ENCODE measurements at regions not wholly inside any gene's neighbourhood (a gene's known extent, or its start where the extent isn't known, plus 50 kb on each side); places are given as distances from the start of the nearest gene placed in this dataset.

- Histone ChIP-seq H3K36me3 (ENCODE audit: control insufficient read depth in 1 of 2, insufficient read depth in 2 of 2, low read length in 2 of 2) (no peaks in the 10 kb centered on the region), H3K79me2 (ENCODE audit: insufficient read depth, low read length) (no peaks in the 10 kb centered on the region), H2AFZ (ENCODE audit: low read depth, low read length, poor library complexity, severe bottlenecking) (no peak overlapping the region), H3K4me2 (ENCODE audit: low read length) (no peak overlapping the region), H3K27me3 (ENCODE audit: insufficient read depth, low read length) (no peaks in the 10 kb centered on the region), H3K9ac (ENCODE audit: low read length) (no peak overlapping the region), H3K4me3 (replicated peaks in 1 of 2; ENCODE audit: low read depth in 1 of 2, low read length in 2 of 2) (no peak overlapping the region), H4K20me1 (ENCODE audit: insufficient read depth) (no peaks in the 10 kb centered on the region), H3K9me3 (ENCODE audit: control insufficient read depth in 1 of 2, insufficient read depth in 1 of 2, low read depth in 1 of 2, low read length in 2 of 2) (no peaks in the 10 kb centered on the region), H3K4me1 (ENCODE audit: control insufficient read depth in 1 of 2, insufficient read depth in 2 of 2, low read length in 2 of 2) (no peaks in the 10 kb centered on the region), H3K9me2 (ENCODE audit: insufficient read depth) (no peaks in the 10 kb centered on the region), H3K27ac (ENCODE audit: low read depth, low read length) (no peak overlapping the region)
- ATAC-seq (no peak), DNase-seq (ENCODE audit: low read depth, low spot score) (no peak)
- TF ChIP-seq EZH2 (IDR thresholded peaks at IDR 0.05), result no peak
- ChIA-PET POLR2A (no interaction called here), RAD21 (ENCODE audit: low non-redundant PET in 1 of 2, low total read pairs in 2 of 2, uncharacterized antibody in 2 of 2, unreplicated experiment in 2 of 2) (interaction anchor here in 1 of 2 experiments (0.8 kb wide), 1 partner anchor 10 kb away, joined by 3 read pairs; no protein-coding TSS in a partner anchor), CTCF (interaction anchor here (1.7 to 3.3 kb wide), 3 partner anchors 9 to 16 kb away, joined by 6 to 10 read pairs (median 8); no protein-coding TSS in a partner anchor)
- intact Hi-C loops (cut with micrococcal nuclease), result no loop called here
- BruUV-seq (replicated peaks), result no TSS peak
Measured at GRCh38 chr1:18565321-18565720, 65.3 kb upstream of the PAX7 start.

DNA sequence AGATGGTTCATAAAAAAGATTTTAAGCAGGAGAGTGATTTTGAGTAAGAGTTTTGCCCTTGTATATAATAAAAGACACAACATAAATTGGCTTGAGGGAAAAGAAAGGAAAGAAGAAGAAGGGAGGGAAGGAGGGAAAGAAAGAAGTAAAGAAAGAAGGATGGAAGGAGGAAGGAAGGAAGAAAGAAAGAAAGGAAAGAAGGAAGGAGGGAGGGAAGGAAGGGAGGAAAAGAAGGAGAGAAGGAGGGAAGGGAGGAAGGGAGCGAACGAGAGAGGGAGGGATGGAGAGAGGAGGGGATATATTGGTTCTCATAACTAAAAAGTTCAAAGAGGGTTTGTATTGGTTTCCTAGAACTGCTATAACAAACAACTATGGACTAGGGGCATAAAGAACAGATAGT, 62.2 kb upstream of the PAX7 start:
- H3K36me3 ChIP-seq (ENCODE audit: control insufficient read depth in 1 of 2, insufficient read depth in 2 of 2, low read length in 2 of 2), result no peaks in the 10 kb centered on the region
- intact Hi-C loops (cut with micrococcal nuclease), result no loop called here
- ChIA-PET POLR2A (no interaction called here), RAD21 (ENCODE audit: low non-redundant PET in 1 of 2, low total read pairs in 2 of 2, uncharacterized antibody in 2 of 2, unreplicated experiment in 2 of 2) (no interaction called here), CTCF (interaction anchor here (0.6 kb wide), 1 partner anchor 12 kb away, joined by 3 read pairs; no protein-coding TSS in a partner anchor)
- no peak overlapping the region for H3K4me2 ChIP-seq (ENCODE audit: low read length)
- H3K9me2 ChIP-seq (ENCODE audit: insufficient read depth), result no peaks in the 10 kb centered on the region
- no peak overlapping the region for H3K27ac ChIP-seq (ENCODE audit: low read depth, low read length)
- H3K27me3 ChIP-seq (ENCODE audit: insufficient read depth, low read length), result no peaks in the 10 kb centered on the region
- H3K4me3 ChIP-seq (replicated peaks in 1 of 2; ENCODE audit: low read depth in 1 of 2, low read length in 2 of 2), result no peak overlapping the region
- no peak overlapping the region for H2AFZ ChIP-seq (ENCODE audit: low read depth, low read length, poor library complexity, severe bottlenecking)
- no peaks in the 10 kb centered on the region for H3K4me1 ChIP-seq (ENCODE audit: control insufficient read depth in 1 of 2, insufficient read depth in 2 of 2, low read length in 2 of 2)
- ATAC-seq, result no peak
- no peak overlapping the region for H3K9ac ChIP-seq (ENCODE audit: low read length)
- no peaks in the 10 kb centered on the region for H4K20me1 ChIP-seq (ENCODE audit: insufficient read depth)
- DNase-seq (ENCODE audit: low read depth, low spot score), result no peak
- no TSS peak for BruUV-seq (replicated peaks)
- no peaks in the 10 kb centered on the region for H3K79me2 ChIP-seq (ENCODE audit: insufficient read depth, low read length)
- no peaks in the 10 kb centered on the region for H3K9me3 ChIP-seq (ENCODE audit: control insufficient read depth in 1 of 2, insufficient read depth in 1 of 2, low read depth in 1 of 2, low read length in 2 of 2)
- TF ChIP-seq, protein P1, sequence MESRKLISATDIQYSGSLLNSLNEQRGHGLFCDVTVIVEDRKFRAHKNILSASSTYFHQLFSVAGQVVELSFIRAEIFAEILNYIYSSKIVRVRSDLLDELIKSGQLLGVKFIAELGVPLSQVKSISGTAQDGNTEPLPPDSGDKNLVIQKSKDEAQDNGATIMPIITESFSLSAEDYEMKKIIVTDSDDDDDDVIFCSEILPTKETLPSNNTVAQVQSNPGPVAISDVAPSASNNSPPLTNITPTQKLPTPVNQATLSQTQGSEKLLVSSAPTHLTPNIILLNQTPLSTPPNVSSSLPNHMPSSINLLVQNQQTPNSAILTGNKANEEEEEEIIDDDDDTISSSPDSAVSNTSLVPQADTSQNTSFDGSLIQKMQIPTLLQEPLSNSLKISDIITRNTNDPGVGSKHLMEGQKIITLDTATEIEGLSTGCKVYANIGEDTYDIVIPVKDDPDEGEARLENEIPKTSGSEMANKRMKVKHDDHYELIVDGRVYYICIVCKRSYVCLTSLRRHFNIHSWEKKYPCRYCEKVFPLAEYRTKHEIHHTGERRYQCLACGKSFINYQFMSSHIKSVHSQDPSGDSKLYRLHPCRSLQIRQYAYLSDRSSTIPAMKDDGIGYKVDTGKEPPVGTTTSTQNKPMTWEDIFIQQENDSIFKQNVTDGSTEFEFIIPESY (IDR thresholded peaks at IDR 0.05; ENCODE audit: extremely low read depth, insufficient replicate concordance, low read length), result no peak
- TF ChIP-seq TCF7L2 (IDR thresholded peaks at IDR 0.05; ENCODE audit: borderline replicate concordance, extremely low read depth, insufficient read depth, insufficient read length) (no peak), RAD21 (IDR thresholded peaks at IDR 0.05; ENCODE audit: low read depth) (no peak), CBX3 (IDR thresholded peaks at IDR 0.05; ENCODE audit: low read depth) (no peak), EGR1 (IDR thresholded peaks at IDR 0.05; ENCODE audit: low read depth) (no peak)

Data from HCT116 (cell line).